HuH-7 (cell line): ENCODE measurements at regions not wholly inside any gene's neighbourhood (a gene's known extent, or its start where the extent isn't known, plus 50 kb on each side); places are given as distances from the start of the nearest gene placed in this dataset.
"Not testable (repeated sequence)": the region's sequence is repeated elsewhere in the genome, so short reads cannot be mapped to it uniquely, and the experiment has no call there.

ENCODE experiments used
- DNase-seq: peaks from one replicate; pipeline ENCODE4 v3.0.0; 2011; ENCODE audit warnings: low spot score

DNA sequence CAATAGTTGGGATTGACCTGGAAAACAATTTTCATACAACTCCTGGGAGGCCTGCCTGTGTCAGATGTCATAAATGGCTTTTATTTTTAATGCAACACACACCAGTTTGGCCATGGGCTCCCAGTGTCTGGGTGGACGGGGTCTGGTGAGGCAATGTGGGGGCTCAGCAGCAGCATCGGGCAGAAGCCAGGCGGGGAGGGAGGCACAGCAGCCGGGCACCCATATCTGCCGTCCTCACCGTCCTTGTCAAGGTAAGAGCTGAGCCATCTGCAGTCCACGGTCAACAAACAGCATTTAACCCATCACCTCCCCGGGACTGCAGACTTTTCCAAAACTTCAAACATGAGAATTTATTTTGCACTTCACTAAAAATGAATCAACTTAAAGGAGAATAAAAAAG, 154.0 kb upstream of the ZNF469 start:
- DNase-seq: not testable (repeated sequence)

DNA sequence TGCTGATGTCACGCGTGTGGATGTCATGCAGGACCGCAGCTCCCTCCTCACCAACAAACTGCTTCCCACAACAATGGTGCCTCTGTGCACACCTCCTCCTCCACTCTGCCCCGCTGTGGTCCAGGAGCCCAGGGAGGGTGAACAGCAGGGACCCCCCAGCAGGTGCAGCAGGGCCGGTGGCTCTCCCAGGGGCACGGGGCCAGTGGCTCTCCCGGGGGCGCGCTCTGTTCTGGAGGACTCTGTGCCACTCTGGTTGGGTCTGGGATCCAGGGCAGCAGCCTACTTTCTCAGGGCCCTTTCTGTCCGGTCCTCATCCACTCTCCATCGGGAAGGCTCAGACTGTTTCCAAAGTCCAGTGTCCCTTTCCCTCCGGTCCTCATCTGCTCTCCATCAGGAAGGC, 153.0 kb upstream of the ZNF469 start:
- not testable (repeated sequence) for DNase-seq

DNA sequence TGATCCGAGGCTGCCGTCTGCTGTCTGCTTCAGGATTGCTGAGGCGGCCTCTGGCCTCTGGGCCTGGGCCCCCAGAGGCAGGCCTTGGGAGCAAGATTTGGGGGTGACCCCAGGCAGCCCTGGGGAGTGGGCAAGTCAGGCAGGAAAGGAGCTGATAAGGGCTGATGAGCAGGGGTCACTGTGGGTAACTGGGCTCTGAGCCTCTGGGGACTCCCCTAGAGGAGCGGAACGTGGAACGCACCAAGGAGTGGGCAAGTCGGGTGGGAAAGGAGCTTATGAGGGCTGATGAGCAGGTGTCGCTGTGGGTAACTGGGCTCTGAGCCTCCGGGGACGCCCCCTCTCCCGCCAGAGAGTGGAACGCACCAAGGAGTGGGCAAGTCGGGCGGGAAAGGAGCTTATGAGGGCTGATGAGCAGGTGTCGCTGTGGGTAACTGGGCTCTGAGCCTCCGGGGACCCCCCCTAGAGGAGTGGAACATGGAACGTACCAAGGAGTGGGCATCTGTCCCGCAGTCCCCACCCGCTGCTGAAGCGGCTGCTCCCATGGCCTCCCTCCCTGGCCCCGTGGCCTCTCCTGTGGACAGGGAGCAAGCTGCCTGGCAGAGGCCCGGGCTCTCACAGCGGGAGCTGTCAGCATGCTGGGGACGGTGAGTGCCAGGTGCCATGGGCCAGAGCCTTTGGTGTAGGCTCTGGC, 152.3 kb upstream of the ZNF469 start:
- not testable (repeated sequence) for DNase-seq

DNA sequence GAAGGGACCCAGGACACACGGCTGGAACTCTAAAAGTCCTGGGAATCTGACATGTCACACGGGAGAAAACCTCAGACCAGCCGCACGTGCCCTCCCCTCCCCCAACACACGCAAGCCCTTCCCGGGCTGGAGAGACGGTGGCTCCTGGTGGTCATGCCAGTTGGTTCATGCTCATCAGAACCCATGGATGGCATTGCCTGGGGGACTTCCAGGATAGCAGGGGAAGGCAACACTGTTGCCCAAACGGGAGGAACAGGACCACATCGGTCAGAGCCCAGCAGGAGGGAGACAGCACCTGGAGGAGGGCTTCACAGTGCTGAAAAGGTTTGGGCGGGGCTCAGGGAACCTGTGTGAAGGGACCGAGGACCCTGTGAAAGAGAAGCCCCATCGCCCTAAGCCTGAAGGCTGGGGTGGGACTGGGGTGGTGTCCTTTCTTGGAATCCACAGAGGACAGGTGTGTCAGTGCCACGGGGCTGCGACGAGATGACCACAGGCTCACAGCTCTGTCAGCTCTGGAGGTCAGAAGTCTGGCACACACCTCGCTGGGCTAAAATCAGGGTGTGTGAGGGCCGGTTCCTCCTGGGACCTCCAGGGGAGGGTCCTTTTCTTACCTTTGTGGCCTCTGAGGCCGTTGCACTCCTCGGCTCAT, 151.7 kb upstream of the ZNF469 start:
- not testable (repeated sequence) for DNase-seq

DNA sequence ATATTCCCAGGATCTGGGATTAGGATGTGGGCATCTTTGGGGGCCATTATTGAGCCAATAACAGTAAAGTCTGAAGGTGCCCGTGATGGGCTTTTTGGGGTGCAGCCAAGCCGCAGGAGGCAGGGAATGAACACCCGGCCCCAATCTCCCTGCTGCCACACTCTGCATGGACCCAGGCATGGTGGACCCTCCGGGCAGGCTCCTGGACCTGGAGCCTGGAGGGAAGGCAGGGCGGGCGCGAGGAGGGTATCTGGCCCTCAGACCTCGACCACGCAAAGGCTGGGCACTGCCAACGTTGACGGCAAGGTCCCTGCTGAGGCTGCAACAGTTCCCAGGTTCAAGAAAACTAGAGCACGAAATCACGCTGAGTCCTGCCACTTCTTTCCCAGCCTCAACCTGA, 150.9 kb upstream of the ZNF469 start:
- DNase-seq: not testable (repeated sequence)

DNA sequence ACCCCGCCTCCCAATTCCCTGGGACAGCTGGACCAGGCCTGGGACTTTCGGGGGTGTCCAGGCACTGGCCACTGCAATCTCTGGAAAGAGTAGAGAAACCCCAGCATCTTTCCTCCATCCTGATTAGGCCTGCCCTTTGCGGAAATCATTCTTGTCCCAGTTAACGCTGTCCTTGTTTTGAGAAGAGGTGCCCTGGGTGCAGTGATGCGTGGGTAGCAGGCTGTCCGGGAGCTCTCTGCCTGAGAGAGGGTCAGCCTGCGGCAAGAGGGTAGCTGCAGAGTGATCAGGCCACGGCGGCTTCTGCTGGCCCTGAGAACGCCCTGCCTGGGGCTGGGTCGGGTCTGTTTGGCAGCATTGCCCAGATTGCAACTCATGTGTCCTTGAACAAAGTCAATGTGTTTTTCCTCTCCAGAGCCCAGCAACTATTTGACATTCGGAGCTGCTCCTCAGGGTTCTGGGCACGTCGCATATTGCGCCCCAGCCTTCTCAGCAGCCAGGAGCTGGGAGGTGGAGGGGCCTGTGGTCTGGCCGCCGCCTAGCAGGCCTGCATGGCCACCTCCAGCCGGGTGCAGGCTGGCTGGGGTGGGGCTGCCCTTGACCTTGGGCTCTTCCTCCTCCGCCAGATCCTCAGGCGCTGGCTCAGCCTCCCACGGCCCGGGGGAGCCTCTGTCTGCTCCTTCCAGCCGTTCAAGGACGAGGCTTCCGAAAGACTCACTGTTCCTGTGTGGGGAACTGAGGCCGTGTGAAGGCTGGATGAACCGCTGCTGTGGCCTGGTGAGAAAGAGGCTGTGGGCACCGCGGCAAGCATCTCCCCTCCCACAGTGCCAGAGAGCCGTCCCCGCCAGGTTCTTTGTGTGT, 150.1 kb upstream of the ZNF469 start:
- not testable (repeated sequence) for DNase-seq

DNA sequence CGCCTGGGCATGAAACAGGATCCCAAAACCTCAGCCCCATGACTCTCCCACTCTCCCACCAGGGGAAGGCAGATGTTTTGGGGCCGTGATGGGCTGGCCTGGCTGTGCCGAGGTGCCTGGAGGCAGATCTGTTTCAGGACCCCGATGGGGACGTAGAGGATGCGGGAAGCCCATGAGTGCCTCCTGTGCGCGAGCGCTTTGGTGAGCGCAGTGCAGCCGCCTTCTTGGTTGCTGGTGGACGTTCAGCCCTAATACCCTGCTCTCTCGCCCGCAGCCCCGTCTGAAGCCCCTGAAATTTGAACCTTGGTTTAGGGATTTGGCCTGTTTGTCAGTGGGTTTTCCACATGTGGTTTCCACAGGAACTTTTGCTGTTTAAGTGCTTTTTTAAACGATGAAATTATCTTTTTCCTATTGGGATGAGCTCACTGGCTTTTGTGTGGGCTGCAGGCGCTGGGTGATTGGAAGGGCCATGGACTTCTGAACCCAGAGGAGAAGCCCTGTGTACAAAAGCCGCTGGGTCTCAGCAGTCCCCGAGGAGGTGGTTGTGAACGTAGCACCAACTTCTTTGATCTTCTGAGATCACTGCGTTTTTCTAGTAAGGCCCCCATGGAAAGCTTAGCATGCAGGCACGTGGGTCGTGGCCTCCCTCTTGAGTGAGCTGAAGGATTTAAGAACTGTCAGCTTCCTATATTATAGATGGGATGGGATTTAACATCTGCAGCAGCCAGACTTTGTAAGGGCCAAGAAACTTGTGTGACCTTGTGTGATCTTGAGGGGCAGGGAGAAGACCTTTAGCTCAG, 148.9 kb upstream of the ZNF469 start:
- not testable (repeated sequence) for DNase-seq

DNA sequence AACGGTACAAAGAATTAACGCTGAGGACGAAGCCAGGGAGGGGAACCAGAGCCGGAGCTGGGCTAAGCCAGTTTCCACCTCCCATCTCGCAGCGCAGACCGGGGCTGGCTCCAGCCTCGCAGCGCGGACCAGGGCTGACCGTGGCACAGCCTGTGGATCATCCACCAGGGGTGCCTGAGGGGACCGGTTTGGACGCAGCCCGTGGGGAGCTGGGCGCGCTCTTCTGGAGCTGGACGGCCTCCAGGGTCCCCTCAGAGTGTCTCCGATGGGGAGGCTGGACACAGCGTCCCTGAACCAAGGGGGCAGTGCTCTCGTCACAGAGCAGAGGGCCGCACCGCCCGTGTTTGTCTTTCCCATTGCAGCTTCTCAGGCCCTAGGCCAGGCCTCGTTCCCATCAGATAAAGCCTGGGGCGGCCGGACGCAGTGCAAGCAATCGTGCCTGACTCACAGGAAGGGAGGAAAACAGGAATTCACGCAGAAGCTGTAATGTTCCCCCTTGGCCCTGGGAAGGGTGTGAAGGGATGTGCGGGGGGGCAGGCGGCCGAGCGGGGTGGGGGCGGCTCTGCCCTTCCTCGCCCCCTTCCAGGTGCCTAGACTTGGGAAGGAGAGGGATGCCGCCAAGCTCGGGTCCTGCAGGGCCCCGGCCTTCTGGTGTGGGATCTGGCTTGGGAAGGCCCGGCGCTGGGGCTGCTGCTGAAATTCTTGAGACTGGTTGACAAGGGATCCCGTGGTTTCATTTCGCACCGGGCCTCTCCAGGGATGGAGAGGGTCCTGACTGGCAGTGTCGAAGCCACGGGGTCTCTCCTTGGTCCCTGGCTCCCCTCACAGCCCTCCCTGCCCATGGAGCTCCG, 148.1 kb upstream of the ZNF469 start:
- not testable (repeated sequence) for DNase-seq

DNA sequence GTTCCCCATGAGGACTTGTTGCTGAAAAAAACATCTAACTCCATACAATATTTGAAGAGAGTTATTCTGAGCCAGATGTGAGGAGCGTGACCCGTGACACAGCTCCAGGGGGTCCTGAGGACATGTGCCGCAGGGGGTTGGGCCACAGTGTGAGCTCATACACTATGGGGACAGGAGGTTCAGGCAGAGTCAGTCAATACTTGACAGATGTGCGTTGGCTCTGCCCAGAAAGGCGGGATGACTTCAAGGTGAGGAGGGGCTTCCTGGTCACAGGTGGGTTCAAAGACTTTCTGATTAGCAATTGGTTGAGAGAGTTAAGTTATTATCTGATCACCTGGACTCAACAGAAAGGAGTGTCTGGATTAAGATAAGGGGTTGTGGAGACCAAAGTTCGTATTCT, 147.1 kb upstream of the ZNF469 start:
- not testable (repeated sequence) for DNase-seq

DNA sequence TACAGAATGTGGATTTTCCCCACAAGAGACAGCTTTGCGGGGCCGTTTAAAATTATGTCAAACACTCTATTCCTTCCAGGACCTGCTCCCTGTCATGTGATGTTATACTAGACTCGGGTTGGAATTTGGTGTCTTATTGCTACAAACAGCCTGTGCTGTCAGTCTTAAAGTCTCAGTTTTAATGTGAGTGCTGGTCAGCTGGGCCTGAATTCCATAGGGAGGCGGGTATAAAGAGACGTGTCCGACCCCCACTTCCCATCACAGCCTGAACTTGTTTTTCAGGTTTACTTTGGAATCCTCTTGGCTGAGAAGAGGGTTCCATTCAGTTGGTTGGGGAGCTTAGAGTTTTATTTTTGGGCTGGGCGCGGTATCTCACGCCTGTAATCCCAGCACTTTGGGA, 146.5 kb upstream of the ZNF469 start:
- DNase-seq: not testable (repeated sequence)

DNA sequence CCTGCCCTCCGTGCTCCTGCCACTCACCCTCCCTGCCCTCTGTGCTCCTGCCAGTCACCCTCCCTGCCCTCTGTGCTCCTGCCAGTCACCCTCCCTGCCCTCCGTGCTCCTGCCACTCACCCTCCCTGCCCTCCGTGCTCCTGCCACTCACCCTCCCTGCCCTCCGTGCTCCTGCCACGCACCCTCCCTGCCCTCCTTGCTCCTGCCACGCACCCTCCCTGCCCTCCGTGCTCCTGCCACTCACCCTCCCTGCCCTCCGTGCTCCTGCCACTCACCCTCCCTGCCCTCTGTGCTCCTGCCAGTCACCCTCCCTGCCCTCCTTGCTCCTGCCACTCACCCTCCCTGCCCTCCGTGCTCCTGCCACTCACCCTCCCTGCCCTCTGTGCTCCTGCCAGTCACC, 145.4 kb upstream of the ZNF469 start:
- DNase-seq: not testable (repeated sequence)

DNA sequence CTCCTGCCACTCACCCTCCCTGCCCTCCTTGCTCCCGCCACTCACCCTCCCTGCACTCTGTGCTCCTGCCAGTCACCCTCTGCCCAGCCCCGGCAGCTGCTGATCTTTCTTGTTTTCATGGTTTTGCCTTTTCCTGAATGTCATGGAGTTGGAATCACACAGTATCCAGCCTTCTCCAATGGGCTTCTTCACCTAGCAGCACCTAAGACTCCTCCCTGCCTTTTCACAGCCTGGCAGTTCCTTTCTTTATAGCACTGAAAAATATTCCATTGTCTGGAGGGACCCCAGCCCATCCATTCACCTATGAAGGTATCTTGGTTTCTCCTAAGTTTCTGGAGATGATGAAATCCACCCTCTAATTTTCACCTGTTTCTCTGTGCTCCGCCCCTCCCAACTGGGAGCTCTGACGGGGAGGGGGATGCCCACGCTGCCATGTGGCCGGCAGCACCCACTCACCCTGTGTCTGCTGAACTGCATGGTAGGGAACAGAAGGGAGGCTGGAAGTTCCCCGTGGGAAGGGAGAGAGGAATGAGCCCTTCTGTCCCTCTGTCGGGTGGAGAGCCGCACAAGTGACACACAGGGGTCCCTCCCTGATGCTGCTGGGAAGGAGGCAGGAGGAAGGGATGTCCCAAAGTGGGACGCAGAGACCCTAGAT, 144.9 kb upstream of the ZNF469 start:
- DNase-seq: not testable (repeated sequence)

DNA sequence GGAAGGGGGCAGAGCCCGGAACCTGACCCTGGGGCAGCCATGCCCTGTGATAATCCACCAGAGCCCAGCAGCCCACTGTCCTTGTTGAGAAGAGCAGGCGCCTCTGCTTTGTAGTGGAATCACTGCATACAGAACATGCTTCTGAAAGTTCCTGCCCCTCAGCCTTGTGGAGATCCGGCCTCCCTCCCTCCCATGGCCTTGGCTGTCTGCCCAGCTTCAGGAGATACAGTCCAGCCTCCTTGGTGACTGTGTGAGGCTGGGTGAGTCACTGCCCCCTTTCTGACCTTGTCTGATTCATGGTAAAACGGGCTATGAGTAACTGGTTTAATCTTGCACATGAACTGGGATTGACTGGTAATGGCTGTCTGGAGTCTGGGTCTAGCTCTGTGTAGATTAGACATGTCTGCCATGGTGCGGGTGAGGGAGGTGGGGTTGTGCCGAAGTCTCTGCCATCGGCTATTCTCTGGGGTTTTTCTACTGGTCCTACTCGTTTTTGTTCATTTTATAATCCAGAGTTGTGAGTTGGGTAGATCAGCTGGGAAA, 144.0 kb upstream of the ZNF469 start:
- not testable (repeated sequence) for DNase-seq

DNA sequence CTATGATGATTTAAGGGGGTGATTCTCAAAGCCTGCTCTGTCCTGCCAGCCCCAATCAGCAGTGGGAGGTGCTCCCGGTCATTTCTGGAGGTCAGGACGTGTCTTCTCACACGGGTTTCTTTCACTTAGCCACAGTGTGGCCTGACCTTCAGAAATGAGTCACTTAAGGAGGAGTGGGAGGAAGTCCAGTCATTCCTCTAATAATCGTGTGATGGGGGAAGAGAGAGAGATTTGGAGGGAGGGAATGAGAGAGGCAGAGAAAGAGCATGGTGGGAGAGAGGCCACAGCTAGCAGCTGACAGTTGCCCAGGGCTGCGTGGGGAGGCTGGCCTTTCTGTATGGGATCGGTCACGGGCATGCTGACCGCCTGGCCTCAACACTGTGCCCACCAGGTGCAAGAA, 142.6 kb upstream of the ZNF469 start:
- DNase-seq: not testable (repeated sequence)

DNA sequence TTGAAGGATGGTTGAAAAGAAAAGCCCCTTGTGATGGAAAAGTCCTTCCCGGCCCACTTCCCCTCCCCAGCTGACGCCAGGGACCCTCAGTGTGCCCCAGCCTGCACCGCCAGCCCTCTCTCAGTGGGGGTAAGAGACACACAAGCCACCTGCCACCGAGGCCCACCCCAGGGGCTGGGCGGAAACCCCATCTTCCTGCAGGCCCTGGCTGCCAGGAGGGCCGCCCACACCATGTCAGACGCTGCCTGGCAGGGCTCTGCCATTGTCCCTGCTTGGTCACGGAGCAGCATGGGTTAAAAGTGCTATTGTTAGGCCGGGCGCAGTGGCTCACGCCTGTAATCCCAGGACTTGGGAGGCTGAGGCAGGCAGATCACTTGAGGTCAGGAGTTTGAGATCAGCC, 142.0 kb upstream of the ZNF469 start:
- DNase-seq: not testable (repeated sequence)

DNA sequence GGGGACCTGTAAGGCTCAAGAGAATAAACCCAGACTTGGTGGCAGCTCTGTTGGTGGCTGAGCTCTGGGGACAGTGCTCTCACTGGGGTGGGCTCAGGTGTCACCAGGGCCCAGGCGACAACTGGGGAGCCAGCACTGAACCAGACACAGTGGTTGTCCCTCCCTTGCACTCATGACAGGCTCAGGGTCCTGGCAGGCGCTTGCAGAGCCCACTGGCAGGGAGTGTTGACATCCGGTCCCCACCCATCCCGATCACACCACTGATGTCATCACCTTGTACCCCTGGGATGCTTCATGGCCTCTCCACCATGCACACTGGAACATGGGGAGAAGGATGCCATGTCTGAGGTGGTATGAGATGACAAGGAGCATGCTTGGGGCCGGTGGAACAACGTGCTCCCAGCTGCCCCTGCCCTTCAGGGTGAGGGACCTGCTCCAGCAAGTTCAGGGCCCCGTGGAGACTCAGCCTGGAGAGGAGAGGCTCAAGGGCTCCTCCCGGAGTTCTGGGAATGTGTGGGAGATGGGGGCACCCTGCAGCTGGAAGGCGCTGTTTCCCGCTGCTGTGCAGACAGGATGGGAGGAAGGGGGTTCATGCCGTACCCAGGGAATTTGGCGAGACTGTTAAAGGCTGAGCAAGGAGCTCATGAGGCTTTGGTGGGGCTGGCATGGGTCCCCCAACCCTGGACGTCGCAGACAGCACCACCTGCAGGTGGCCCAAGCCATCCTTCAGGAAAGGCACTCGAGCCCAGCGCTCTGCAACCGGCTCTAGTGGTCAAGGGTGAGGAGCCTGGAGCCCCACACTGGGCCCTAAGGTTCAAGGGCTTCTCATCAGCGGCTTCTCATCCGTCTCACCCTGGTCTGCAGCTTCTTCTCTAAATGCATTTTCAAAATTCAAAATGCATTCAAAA, 141.1 kb upstream of the ZNF469 start:
- DNase-seq: not testable (repeated sequence)

DNA sequence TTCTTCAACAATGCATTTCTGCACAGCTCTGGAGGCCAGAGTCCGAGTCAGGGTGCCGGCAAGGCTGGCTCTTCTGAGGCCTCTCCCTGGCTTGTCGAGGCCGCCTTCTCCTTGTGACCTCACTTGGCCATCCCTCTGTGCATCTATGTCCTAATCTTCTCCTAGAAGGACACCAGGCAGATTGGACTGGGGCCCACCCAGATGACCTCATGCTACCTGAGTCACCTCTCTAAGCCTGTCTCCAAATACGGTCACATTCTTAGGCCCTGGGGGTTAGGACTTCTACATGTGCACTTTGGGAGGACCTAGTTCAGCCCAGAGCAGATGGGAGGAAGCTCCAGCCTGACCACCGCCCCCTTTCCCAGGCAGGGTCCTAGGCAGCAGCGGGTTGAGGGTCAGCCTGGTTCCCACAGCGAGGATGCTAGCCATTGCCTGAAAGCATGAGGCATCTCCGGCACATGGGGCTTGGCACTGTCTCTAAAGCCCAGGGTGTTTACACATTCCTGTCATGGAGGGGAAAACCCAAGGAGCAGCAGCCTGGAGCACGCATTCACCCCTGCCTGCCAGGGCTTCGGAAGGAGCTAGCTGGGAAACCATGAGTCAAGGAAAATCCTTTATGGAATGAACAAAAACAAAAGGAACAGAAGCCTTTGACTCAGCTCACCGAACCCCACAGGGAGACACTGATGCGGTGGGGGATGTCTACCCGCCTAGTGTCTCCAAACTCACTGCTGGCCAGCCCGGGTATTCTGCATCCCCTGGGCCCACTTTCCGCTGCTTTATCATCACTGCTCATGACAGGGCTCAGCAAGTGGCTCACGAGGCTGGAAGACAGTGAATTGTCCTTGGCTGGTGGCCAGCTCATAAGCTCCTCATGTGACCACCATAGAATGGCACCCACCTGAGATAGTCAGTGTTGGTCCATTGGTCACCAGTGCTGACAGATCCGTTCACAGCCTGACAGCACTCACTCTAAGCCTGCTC, 140.2 kb upstream of the ZNF469 start:
- DNase-seq: not testable (repeated sequence)

DNA sequence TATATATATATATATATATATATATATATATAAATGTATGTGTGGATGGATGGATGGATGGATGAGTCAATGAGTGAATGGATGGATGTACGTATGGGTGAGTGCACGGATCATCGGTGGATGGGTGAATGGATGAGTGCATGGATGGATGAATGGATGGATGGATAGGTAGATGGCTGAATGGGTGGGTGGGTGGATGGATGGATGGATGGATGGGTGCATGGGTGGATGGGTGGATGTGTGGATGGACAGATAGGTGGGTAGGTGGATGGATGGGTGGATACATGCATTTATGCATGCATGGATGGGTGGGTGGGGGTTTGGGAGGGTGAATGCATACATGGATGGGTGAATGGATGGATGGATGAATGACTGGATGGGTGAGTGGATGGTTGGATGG, 138.8 kb upstream of the ZNF469 start:
- not testable (repeated sequence) for DNase-seq
